Ovary (tissue), 3 donors: ENCODE measurements at regions not wholly inside any gene's neighbourhood (a gene's known extent, or its start where the extent isn't known, plus 50 kb on each side); places are given as distances from the start of the nearest gene placed in this dataset.

Source experiments
- POLR2A ChIP-seq: fragments of 450-650 bp; IDR thresholded peaks from one replicate; pipeline ENCODE4 v1.6.1; 2017; ENCODE audit warnings: antibody characterized with exemption, mild to moderate bottlenecking, moderate library complexity
- TF ChIP-seq, protein P1 (sequence below), 3 donors: fragments of 450-650 bp in 2 of 3; fragments of 200-600 bp in 1 of 3; IDR thresholded peaks; one replicate each; pipeline versions ENCODE4 v1.5.1 to v1.8.0; 2016 to 2022; ENCODE audit warnings: antibody characterized with exemption in 3 of 3, mild to moderate bottlenecking in 1 of 3
- donor health status: DM: no; HTN: no; CAD: no.

DNA sequence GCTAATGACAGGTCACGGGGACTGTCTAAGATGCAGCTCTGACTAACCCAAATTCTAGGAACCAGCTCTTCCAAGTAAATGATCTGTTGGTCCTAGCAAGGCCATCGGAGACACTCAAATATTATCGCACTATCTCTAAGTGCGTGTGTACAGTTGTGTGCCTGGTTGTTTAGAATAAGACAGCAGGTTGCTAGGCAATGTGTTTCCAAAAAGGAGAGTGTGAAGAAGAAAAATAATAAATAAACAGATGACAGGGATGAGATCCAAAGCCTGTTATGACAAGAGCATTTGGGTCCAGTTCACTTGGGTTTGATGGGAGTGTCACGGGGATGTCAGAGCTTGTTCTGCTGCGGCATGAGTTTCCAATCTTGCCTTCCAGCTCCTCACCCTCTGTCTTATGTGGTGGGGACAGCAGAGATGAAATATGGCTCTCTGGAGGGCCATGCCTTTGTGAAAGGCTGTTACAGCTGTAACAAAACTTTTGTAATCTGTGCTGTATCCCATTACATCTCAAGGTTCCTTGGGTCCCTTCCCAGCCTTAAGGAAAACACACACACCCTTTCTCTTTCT is 127.5 kb upstream of the TNP1 start:
- TF ChIP-seq POLR2A = no peak
- TF ChIP-seq, protein P1, sequence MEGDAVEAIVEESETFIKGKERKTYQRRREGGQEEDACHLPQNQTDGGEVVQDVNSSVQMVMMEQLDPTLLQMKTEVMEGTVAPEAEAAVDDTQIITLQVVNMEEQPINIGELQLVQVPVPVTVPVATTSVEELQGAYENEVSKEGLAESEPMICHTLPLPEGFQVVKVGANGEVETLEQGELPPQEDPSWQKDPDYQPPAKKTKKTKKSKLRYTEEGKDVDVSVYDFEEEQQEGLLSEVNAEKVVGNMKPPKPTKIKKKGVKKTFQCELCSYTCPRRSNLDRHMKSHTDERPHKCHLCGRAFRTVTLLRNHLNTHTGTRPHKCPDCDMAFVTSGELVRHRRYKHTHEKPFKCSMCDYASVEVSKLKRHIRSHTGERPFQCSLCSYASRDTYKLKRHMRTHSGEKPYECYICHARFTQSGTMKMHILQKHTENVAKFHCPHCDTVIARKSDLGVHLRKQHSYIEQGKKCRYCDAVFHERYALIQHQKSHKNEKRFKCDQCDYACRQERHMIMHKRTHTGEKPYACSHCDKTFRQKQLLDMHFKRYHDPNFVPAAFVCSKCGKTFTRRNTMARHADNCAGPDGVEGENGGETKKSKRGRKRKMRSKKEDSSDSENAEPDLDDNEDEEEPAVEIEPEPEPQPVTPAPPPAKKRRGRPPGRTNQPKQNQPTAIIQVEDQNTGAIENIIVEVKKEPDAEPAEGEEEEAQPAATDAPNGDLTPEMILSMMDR (IDR thresholded peaks at IDR 0.05) = no peak
